ENCODE measurements at regions not wholly inside any gene's neighbourhood (a gene's known extent, or its start where the extent isn't known, plus 50 kb on each side); places are given as distances from the start of the nearest gene placed in this dataset.

DNA sequence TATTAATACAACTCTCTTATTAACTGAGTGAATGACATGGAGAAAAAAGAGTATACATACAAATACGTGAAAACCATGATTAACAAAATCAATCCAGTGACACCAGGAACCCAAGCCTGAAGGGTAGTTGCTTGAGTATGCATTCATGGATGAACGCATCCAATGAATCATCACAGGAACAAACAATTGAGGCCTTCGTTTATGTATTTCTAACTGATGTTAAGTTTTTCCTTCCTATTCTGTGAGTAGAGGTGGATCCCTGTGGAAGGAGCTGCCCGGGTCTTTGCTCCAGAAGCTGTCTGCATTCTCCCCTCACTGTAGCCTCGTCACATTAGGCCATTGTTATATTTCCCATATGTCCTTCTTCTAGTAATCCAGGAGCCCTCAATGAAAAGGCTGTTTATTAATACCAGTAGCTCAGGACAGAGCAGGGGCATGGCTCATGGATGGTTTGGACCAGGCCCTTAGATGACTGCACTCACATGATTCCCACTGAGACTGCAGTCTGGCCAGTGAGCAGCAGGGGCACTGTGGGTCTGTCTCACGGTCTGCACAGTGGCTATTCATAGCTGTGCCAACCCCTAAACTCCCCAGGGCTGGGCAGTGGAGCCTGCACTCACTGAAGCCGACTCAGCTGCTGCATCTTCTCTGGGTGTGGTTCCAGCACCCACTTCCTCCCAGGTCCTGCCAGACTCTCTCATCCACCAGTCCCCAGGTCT lies 128.1 kb upstream of the TOP3B start:
- TF ChIP-seq, protein P1, sequence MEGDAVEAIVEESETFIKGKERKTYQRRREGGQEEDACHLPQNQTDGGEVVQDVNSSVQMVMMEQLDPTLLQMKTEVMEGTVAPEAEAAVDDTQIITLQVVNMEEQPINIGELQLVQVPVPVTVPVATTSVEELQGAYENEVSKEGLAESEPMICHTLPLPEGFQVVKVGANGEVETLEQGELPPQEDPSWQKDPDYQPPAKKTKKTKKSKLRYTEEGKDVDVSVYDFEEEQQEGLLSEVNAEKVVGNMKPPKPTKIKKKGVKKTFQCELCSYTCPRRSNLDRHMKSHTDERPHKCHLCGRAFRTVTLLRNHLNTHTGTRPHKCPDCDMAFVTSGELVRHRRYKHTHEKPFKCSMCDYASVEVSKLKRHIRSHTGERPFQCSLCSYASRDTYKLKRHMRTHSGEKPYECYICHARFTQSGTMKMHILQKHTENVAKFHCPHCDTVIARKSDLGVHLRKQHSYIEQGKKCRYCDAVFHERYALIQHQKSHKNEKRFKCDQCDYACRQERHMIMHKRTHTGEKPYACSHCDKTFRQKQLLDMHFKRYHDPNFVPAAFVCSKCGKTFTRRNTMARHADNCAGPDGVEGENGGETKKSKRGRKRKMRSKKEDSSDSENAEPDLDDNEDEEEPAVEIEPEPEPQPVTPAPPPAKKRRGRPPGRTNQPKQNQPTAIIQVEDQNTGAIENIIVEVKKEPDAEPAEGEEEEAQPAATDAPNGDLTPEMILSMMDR (IDR thresholded peaks at IDR 0.05) = peak in 4 of 6 experiments; percentile 8 to 54 (median 32)
- no peak for TF ChIP-seq POLR2A (IDR thresholded peaks at IDR 0.05)
